ENCODE measurements at regions not wholly inside any gene's neighbourhood (a gene's known extent, or its start where the extent isn't known, plus 50 kb on each side); places are given as distances from the start of the nearest gene placed in this dataset.

DNA sequence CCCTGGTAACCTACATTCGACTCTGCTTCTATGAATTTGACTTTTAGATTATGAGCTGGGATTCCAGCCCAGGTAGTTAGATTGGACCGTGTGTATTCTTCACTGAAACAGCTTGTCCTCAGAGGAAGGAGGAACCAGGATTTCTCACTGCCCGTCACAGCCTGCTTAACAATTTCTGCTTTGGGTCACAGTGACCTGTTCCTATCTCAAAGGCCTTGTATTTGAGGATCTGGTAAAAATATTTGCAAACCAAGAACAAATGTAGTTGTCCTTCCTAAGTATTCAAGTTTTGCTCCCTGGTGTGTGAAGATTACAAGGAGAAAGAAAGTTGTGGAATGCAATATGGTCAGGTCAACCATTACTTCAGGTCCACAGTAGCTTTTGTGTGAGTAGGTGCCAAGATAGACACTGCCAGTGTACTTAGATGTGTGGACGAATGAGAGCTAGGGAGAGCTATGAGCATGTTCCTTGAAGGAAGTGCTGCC, 55.1 kb downstream of the KIF4B start:
- H2BK120ac ChIP-seq (replicated peaks; ENCODE audit: low read depth, low read length), result no peak overlapping the region
- H3K9ac ChIP-seq (replicated peaks in 1 of 4; ENCODE audit: extremely low read depth in 1 of 4, low read depth in 3 of 4, low read length in 3 of 4), result no peak overlapping the region
- H3K56ac ChIP-seq (replicated peaks; ENCODE audit: insufficient read length, low read depth, low read length), result no peak overlapping the region
- no peaks in the 10 kb centered on the region for H4K20me1 ChIP-seq (replicated peaks in 1 of 2; ENCODE audit: control insufficient read depth in 1 of 2, insufficient read depth in 2 of 2, low read length in 2 of 2)
- no peak for DNase-seq (ENCODE audit: low read depth in 1 of 2, low spot score in 2 of 2)
- FAIRE-seq, result no peak
- no peak overlapping the region for H2BK20ac ChIP-seq (ENCODE audit: low read length)
- no peaks in the 10 kb centered on the region for H3K4me1 ChIP-seq (replicated peaks in 1 of 4; ENCODE audit: control insufficient read depth in 3 of 4, insufficient read depth in 4 of 4, low read length in 3 of 4)
- H3K4me2 ChIP-seq (ENCODE audit: insufficient read depth in 1 of 2, low read depth in 2 of 2, low read length in 2 of 2), result no peak overlapping the region
- WGBS, 2 experiments (ENCODE audit: extremely low coverage in 1 of 2, insufficient coverage in 1 of 2, insufficient read length in 1 of 2, insufficient replicate concordance in 2 of 2, low coverage in 1 of 2, low lambda C conversion rate in 2 of 2, missing lambda C conversion rate in 1 of 2), result 69% methylated on average over 4 of the region's 4 CpGs; no CpG with 5 or more reads in 1 of the 2 experiments
- no peak overlapping the region for H3K27ac ChIP-seq (ENCODE audit: low read depth, low read length)
- H4K5ac ChIP-seq (ENCODE audit: insufficient read length, low read depth, low read length), result no peak overlapping the region
- no peaks in the 10 kb centered on the region for H3K79me2 ChIP-seq (ENCODE audit: control insufficient read depth in 1 of 2, insufficient read depth in 2 of 2, low read length in 2 of 2)
- POLR2A ChIA-PET (ENCODE audit: partially characterized antibody), result no interaction called here
- no peak overlapping the region for H4K91ac ChIP-seq (replicated peaks; ENCODE audit: insufficient read length, low read length)
- H2AFZ ChIP-seq (ENCODE audit: low read length), result no peak overlapping the region
- no peak overlapping the region for H2BK5ac ChIP-seq (ENCODE audit: low read depth, low read length)
- no peak overlapping the region for H3K4me3 ChIP-seq (ENCODE audit: extremely low read depth in 1 of 4, insufficient read depth in 2 of 4, low read depth in 3 of 4, low read length in 4 of 4)
- H3K9me3 ChIP-seq (ENCODE audit: insufficient read depth in 2 of 2, low read depth in 1 of 2, low read length in 1 of 2), result no peaks in the 10 kb centered on the region
- H3K14ac ChIP-seq (ENCODE audit: insufficient read length), result no peak overlapping the region
- no peak overlapping the region for H3K18ac ChIP-seq (ENCODE audit: extremely low read depth, low read length)
- CTCF ChIA-PET (ENCODE audit: partially characterized antibody), result interaction anchor here (0.9 to 1.0 kb wide), 2 partner anchors 14 to 19 kb away, joined by 3 to 5 read pairs; no protein-coding TSS in a partner anchor
- no peak overlapping the region for H2BK12ac ChIP-seq (ENCODE audit: low read depth, low read length)
- no peaks in the 10 kb centered on the region for H3K27me3 ChIP-seq (replicated peaks in 1 of 4; ENCODE audit: control insufficient read depth in 3 of 4, extremely low read depth in 1 of 4, insufficient read depth in 3 of 4, low read length in 3 of 4)
- no peaks in the 10 kb centered on the region for H3K23me2 ChIP-seq (ENCODE audit: low read depth, low read length)
- H4K8ac ChIP-seq (ENCODE audit: extremely low read depth, insufficient read depth, low read length), result no peak overlapping the region
- H3K23ac ChIP-seq (ENCODE audit: insufficient read length), result no peak overlapping the region
- H2AK5ac ChIP-seq (ENCODE audit: low read depth, low read length), result no peak overlapping the region
- no peak overlapping the region for H2BK15ac ChIP-seq (ENCODE audit: low read length)
- no peak overlapping the region for H3K4ac ChIP-seq (replicated peaks; ENCODE audit: insufficient read length, low read depth, low read length)
- no peaks in the 10 kb centered on the region for H3K36me3 ChIP-seq (ENCODE audit: control insufficient read depth in 2 of 4, insufficient read depth in 4 of 4, low read length in 3 of 4)
- H3K79me1 ChIP-seq (ENCODE audit: low read depth, low read length), result no peaks in the 10 kb centered on the region
- TF ChIP-seq JUN (IDR thresholded peaks at IDR 0.05; ENCODE audit: low read depth, low read length), result no peak

Measured in H1 (cell line).